ENCODE measurements at regions not wholly inside any gene's neighbourhood (a gene's known extent, or its start where the extent isn't known, plus 50 kb on each side); places are given as distances from the start of the nearest gene placed in this dataset.

GRCh38 chr2:224319750-224320149 lies 82.2 kb downstream of the FAM124B start:
- Histone ChIP-seq H3K36me3 (ENCODE audit: insufficient read depth, low read length) (no peaks in the 10 kb centered on the region), H3K9ac (ENCODE audit: low read length) (no peak overlapping the region)

GRCh38 chr2:224312741-224313140 lies 89.2 kb downstream of the FAM124B start:
- Histone ChIP-seq H3K4me2 (ENCODE audit: low read length) (no peak overlapping the region), H3K4me1 (ENCODE audit: insufficient read depth, low read length, severe bottlenecking) (no peaks in the 10 kb centered on the region), H3K36me3 (ENCODE audit: insufficient read depth, low read length) (no peaks in the 10 kb centered on the region), H4K20me1 (ENCODE audit: insufficient read depth, low read length) (no peaks in the 10 kb centered on the region), H3K9ac (ENCODE audit: low read length) (no peak overlapping the region), H3F3A (ENCODE audit: insufficient read depth, low read length) (no peaks in the 10 kb centered on the region), H3K9me3 (ENCODE audit: low read length) (no peaks in the 10 kb centered on the region), H3K4me3 (ENCODE audit: low read depth, low read length, poor library complexity, severe bottlenecking) (no peak overlapping the region), H2AFZ (ENCODE audit: low read length) (no peak overlapping the region), H3K27me3 (ENCODE audit: insufficient read depth, low read length) (no peaks in the 10 kb centered on the region; the same call in 1 of the 2 replicates), H3K9me2 (ENCODE audit: low read depth, low read length) (no peaks in the 10 kb centered on the region), H3K27ac (ENCODE audit: low read depth, low read length, poor library complexity, severe bottlenecking) (no peak overlapping the region), H3K79me2 (ENCODE audit: insufficient read depth, low read length) (no peaks in the 10 kb centered on the region)
- no peak for TF ChIP-seq EZH2 (IDR thresholded peaks at IDR 0.05; ENCODE audit: borderline replicate concordance, low read length)
- TF ChIP-seq, protein P1, sequence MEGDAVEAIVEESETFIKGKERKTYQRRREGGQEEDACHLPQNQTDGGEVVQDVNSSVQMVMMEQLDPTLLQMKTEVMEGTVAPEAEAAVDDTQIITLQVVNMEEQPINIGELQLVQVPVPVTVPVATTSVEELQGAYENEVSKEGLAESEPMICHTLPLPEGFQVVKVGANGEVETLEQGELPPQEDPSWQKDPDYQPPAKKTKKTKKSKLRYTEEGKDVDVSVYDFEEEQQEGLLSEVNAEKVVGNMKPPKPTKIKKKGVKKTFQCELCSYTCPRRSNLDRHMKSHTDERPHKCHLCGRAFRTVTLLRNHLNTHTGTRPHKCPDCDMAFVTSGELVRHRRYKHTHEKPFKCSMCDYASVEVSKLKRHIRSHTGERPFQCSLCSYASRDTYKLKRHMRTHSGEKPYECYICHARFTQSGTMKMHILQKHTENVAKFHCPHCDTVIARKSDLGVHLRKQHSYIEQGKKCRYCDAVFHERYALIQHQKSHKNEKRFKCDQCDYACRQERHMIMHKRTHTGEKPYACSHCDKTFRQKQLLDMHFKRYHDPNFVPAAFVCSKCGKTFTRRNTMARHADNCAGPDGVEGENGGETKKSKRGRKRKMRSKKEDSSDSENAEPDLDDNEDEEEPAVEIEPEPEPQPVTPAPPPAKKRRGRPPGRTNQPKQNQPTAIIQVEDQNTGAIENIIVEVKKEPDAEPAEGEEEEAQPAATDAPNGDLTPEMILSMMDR (IDR thresholded peaks at IDR 0.05; ENCODE audit: low read length), result no peak

More at GRCh38 chr2:224319750-224320149, 82.2 kb downstream of the FAM124B start:
- H3K4me3 ChIP-seq (ENCODE audit: low read depth, low read length, poor library complexity, severe bottlenecking), result no peak overlapping the region
- no peak for TF ChIP-seq EZH2 (IDR thresholded peaks at IDR 0.05; ENCODE audit: borderline replicate concordance, low read length)
- TF ChIP-seq, protein P1 (IDR thresholded peaks at IDR 0.05; ENCODE audit: low read length), result no peak
- no peaks in the 10 kb centered on the region for H3F3A ChIP-seq (ENCODE audit: insufficient read depth, low read length)
- no peak overlapping the region for H2AFZ ChIP-seq (ENCODE audit: low read length)
- no peaks in the 10 kb centered on the region for H3K79me2 ChIP-seq (ENCODE audit: insufficient read depth, low read length)
- no peak overlapping the region for H3K27ac ChIP-seq (ENCODE audit: low read depth, low read length, poor library complexity, severe bottlenecking)
- H3K4me1 ChIP-seq (ENCODE audit: insufficient read depth, low read length, severe bottlenecking), result no peaks in the 10 kb centered on the region
- H3K27me3 ChIP-seq (ENCODE audit: insufficient read depth, low read length), result peaks cover 5% of the 10 kb centered on the region; the same call in 1 of the 2 replicates
- no peak overlapping the region for H3K4me2 ChIP-seq (ENCODE audit: low read length)
- H3K9me3 ChIP-seq (ENCODE audit: low read length), result no peaks in the 10 kb centered on the region
- no peaks in the 10 kb centered on the region for H3K9me2 ChIP-seq (ENCODE audit: low read depth, low read length)
- no peaks in the 10 kb centered on the region for H4K20me1 ChIP-seq (ENCODE audit: insufficient read depth, low read length)

- Histone ChIP-seq H4K20me1 (ENCODE audit: insufficient read depth, low read length) (no peaks in the 10 kb centered on the region), H3K4me3 (ENCODE audit: low read depth, low read length, poor library complexity, severe bottlenecking) (no peak overlapping the region), H3K4me1 (ENCODE audit: insufficient read depth, low read length, severe bottlenecking) (no peaks in the 10 kb centered on the region), H3F3A (ENCODE audit: insufficient read depth, low read length) (no peaks in the 10 kb centered on the region), H3K79me2 (ENCODE audit: insufficient read depth, low read length) (no peaks in the 10 kb centered on the region), H2AFZ (ENCODE audit: low read length) (no peak overlapping the region), H3K4me2 (ENCODE audit: low read length) (no peak overlapping the region), H3K9me2 (ENCODE audit: low read depth, low read length) (no peaks in the 10 kb centered on the region), H3K27me3 (ENCODE audit: insufficient read depth, low read length) (no peaks in the 10 kb centered on the region; the same call in 1 of the 2 replicates), H3K9me3 (ENCODE audit: low read length) (no peaks in the 10 kb centered on the region), H3K36me3 (ENCODE audit: insufficient read depth, low read length) (no peaks in the 10 kb centered on the region), H3K9ac (ENCODE audit: low read length) (no peak overlapping the region), H3K27ac (ENCODE audit: low read depth, low read length, poor library complexity, severe bottlenecking) (no peak overlapping the region)
- TF ChIP-seq, protein P1 (IDR thresholded peaks at IDR 0.05; ENCODE audit: low read length), result no peak
- TF ChIP-seq EZH2 (IDR thresholded peaks at IDR 0.05; ENCODE audit: borderline replicate concordance, low read length), result no peak
Observed at GRCh38 chr2:224310943-224311625, 90.8 kb downstream of the FAM124B start.

Data from OCI-LY1 (cell line).